ENCODE measurements at regions not wholly inside any gene's neighbourhood (a gene's known extent, or its start where the extent isn't known, plus 50 kb on each side); places are given as distances from the start of the nearest gene placed in this dataset.

DNA sequence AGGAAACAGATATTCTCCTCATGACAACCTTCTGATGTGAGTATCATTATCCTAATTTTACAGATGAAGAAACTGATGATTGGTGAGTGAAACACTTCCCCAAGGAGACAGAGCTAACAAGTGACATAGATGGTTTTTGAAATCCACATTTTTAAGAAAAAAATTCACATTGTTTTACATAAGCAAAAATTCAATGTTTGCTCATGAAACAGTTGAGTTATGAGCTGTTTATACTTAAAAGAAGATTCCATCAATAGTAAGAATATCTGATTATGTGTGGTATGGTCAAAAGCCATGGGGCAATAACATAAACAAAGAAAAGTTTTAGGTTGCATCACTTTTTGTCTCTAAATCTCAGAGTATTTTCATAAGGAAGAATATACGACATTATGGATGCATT is 167.9 kb upstream of the PAPPA start:
- WGBS, 2 donors = 68 to 85% methylated on average over 1 of the region's 1 CpG
- no peaks in the 10 kb centered on the region for H3K9me3 ChIP-seq
- no peaks in the 10 kb centered on the region for H3K36me3 ChIP-seq
- H3K27ac ChIP-seq = no peak overlapping the region
- no peaks in the 10 kb centered on the region for H3K27me3 ChIP-seq
- DNase-seq (no peak), ATAC-seq (no peak), FAIRE-seq (no peak)
- no peak overlapping the region for H3K4me3 ChIP-seq
- intact Hi-C loops (cut with DNase I) = no loop called here
- TF ChIP-seq CTCF (IDR thresholded peaks at IDR 0.05) = no peak
- no peaks in the 10 kb centered on the region for H3K4me1 ChIP-seq

DNA sequence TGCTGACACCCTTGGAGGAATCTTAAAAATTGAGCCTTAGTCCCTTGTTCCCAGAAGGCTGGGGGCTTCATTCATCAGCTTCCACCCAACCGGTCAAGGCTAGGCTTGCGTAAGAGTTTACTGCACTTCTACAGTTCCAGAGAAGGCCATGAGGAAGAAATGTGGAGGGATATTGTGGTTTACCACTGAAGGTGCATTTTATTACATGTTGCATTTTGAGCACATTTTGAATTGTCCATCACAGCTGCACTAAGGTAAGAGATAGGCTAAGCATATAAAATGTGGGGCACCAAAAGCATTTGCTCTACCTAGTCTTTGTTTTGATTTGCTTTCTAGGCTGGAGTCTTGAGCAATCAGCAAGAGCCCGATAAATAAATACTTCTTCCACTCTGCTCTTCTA is 167.1 kb upstream of the PAPPA start:
- Histone ChIP-seq H3K27me3 (no peaks in the 10 kb centered on the region), H3K9me3 (no peaks in the 10 kb centered on the region), H3K27ac (no peak overlapping the region), H3K4me1 (no peaks in the 10 kb centered on the region), H3K36me3 (no peaks in the 10 kb centered on the region), H3K4me3 (no peak overlapping the region)
- ATAC-seq = no peak
- intact Hi-C loops (cut with DNase I) = no loop called here
- no peak for DNase-seq
- FAIRE-seq = no peak
- no peak for TF ChIP-seq CTCF (IDR thresholded peaks at IDR 0.05)
- WGBS, 2 donors = 89 to 96% methylated on average over 3 of the region's 3 CpGs

- FAIRE-seq (no peak), DNase-seq (no peak), ATAC-seq (no peak)
- Histone ChIP-seq H3K27ac (no peak overlapping the region), H3K36me3 (no peaks in the 10 kb centered on the region), H3K4me3 (no peak overlapping the region), H3K27me3 (no peaks in the 10 kb centered on the region), H3K4me1 (no peaks in the 10 kb centered on the region), H3K9me3 (no peaks in the 10 kb centered on the region)
- intact Hi-C loops (cut with DNase I) = no loop called here
- no peak for TF ChIP-seq CTCF (IDR thresholded peaks at IDR 0.05)
- 58 to 68% methylated on average over 2 of the region's 2 CpGs for WGBS, 2 donors
Measured at GRCh38 chr9:115988701-115989100, 164.9 kb upstream of the PAPPA start.

DNA sequence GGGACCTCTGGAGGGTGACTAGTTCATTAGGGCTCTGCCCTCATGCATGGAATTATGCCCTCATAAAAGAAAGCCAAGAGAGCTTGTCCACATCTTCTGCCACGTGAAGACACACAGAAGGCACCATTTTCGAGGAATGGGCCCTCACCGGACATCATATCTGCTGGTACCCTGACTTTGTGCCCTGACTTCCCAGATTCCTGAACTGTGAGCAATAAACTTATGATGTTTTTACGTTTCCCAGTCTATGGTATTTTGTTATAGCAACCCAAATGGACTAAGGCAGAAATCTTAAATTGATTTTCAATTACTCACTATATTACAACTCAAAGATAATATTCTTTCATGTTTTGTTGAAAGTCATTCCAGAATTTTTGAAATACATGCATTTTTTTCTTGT is 163.8 kb upstream of the PAPPA start:
- no peak for DNase-seq
- no peak for TF ChIP-seq CTCF (IDR thresholded peaks at IDR 0.05)
- Histone ChIP-seq H3K36me3 (no peaks in the 10 kb centered on the region), H3K27me3 (no peaks in the 10 kb centered on the region), H3K4me1 (no peaks in the 10 kb centered on the region), H3K27ac (no peak overlapping the region), H3K4me3 (no peak overlapping the region), H3K9me3 (no peaks in the 10 kb centered on the region)
- WGBS, 2 donors = 65 to 70% methylated on average over 4 of the region's 4 CpGs
- no peak for FAIRE-seq
- intact Hi-C loops (cut with DNase I) = no loop called here
- no peak for ATAC-seq

GRCh38 chr9:115992834-115993233 is 160.8 kb upstream of the PAPPA start:
- WGBS, 2 donors = 70 to 83% methylated on average over 4 of the region's 4 CpGs
- peaks cover 0 to 8% (median 4%) of the 10 kb centered on the region in 3 donors for H3K4me1 ChIP-seq
- intact Hi-C loops (cut with DNase I) = no loop called here
- FAIRE-seq (no peak), ATAC-seq (no peak), DNase-seq (no peak)
- H3K4me3 ChIP-seq = no peak overlapping the region
- no peaks in the 10 kb centered on the region for H3K27me3 ChIP-seq
- no peak for TF ChIP-seq CTCF (IDR thresholded peaks at IDR 0.05)
- no peaks in the 10 kb centered on the region for H3K9me3 ChIP-seq
- H3K27ac ChIP-seq = no peak overlapping the region
- H3K36me3 ChIP-seq = no peaks in the 10 kb centered on the region
